H1 (cell line): ENCODE measurements at regions not wholly inside any gene's neighbourhood (a gene's known extent, or its start where the extent isn't known, plus 50 kb on each side); places are given as distances from the start of the nearest gene placed in this dataset.

ENCODE experiments used
- CTCF ChIA-PET: fragments of 300-600 bp; sonication (Branson Sonifier 250); formaldehyde crosslinking; loops from one replicate; lab custom pipeline; 2021; ENCODE audit not compliant: partially characterized antibody; lab: Charles Lee
- POLR2A ChIA-PET: fragments of 300-600 bp; sonication (Branson Sonifier 250); formaldehyde crosslinking; loops from one replicate; lab custom pipeline; 2021; ENCODE audit warnings: inconsistent platforms; ENCODE audit not compliant: partially characterized antibody; lab: Charles Lee
- DNase-seq, 2 experiments: peaks; one replicate each; pipeline versions ENCODE4 v3.0.0 to v3.0.0-alpha.2; 2010 to 2022; ENCODE audit warnings: low spot score in 2 of 2, low read depth in 1 of 2, mixed read lengths in 1 of 2
- FAIRE-seq: peaks from 2 replicates; lab custom pipeline; 2011; peaks lifted over from hg19 to GRCh38; lab: Jason Lieb, UNC
- H2AFZ ChIP-seq: 2 replicates; pipeline ENCODE4 v1.8.1; 2012; ENCODE audit warnings: low read length, inconsistent platforms
- H2AK5ac ChIP-seq: 2 replicates; pipeline ENCODE4 v1.6.1; 2013; ENCODE audit warnings: low read depth, low read length
- H2BK120ac ChIP-seq: replicated peaks from 2 replicates; pipeline ENCODE3; 2013; ENCODE audit warnings: low read depth, low read length, inconsistent platforms
- H2BK12ac ChIP-seq: 2 replicates; pipeline ENCODE4 v1.6.1; 2013; ENCODE audit warnings: low read depth, low read length
- H2BK15ac ChIP-seq: 2 replicates; pipeline ENCODE4 v1.6.1; 2013; ENCODE audit warnings: low read length
- H2BK20ac ChIP-seq: 2 replicates; pipeline ENCODE4 v1.6.1; 2013; ENCODE audit warnings: low read length
- H2BK5ac ChIP-seq: 2 replicates; pipeline ENCODE4 v1.6.1; 2013; ENCODE audit warnings: low read depth, low read length
- H3K14ac ChIP-seq: 2 replicates; pipeline ENCODE4 v1.6.1; 2013; ENCODE audit warnings: inconsistent platforms; ENCODE audit not compliant: insufficient read length
- H3K18ac ChIP-seq: 2 replicates; pipeline ENCODE4 v1.6.1; 2013; ENCODE audit warnings: low read length; ENCODE audit errors: extremely low read depth
- H3K23ac ChIP-seq: 2 replicates; pipeline ENCODE4 v1.6.1; 2013; ENCODE audit warnings: inconsistent platforms; ENCODE audit not compliant: insufficient read length
- H3K23me2 ChIP-seq: 2 replicates; pipeline ENCODE4 v1.6.1; 2013; ENCODE audit warnings: low read depth, low read length
- H3K27ac ChIP-seq: 2 replicates; pipeline ENCODE4 v1.6.1; 2011; ENCODE audit warnings: low read depth, low read length, inconsistent platforms
- H3K27me3 ChIP-seq, 4 experiments: replicated peaks in 1 of 4; 1 replicate in 1 of 4; 2 replicates in 3 of 4; pipeline versions ENCODE4 v1.6.1 to v1.8.1; 2011 to 2013; ENCODE audit warnings: low read length in 3 of 4, mild to moderate bottlenecking in 3 of 4, inconsistent platforms in 2 of 4, mixed read lengths in 2 of 4, moderate library complexity in 1 of 4; ENCODE audit not compliant: control insufficient read depth in 3 of 4, insufficient read depth in 3 of 4; ENCODE audit errors: extremely low read depth in 1 of 4
- H3K36me3 ChIP-seq, 4 experiments: 2 replicates each; pipeline versions ENCODE4 v1.6.1 to v1.8.1; 2011 to 2013; ENCODE audit warnings: mild to moderate bottlenecking in 4 of 4, low read length in 3 of 4, moderate library complexity in 2 of 4, control low read depth in 1 of 4, inconsistent platforms in 1 of 4; ENCODE audit not compliant: insufficient read depth in 4 of 4, control insufficient read depth in 2 of 4
- H3K4ac ChIP-seq: replicated peaks from 2 replicates; pipeline ENCODE3; 2013; ENCODE audit warnings: low read length, low read depth, mixed read lengths, inconsistent platforms; ENCODE audit not compliant: insufficient read length
- H3K4me1 ChIP-seq, 4 experiments: replicated peaks in 1 of 4; 1 replicate in 1 of 4; 2 replicates in 3 of 4; pipeline versions ENCODE4 v1.6.1 to v1.8.1; 2011 to 2013; ENCODE audit warnings: low read length in 3 of 4, inconsistent platforms in 2 of 4, mixed read lengths in 1 of 4; ENCODE audit not compliant: insufficient read depth in 4 of 4, control insufficient read depth in 3 of 4
- H3K4me2 ChIP-seq, 2 experiments: 2 replicates each; pipeline versions ENCODE4 v1.6.1 to v1.8.1; 2011 to 2013; ENCODE audit warnings: low read depth in 2 of 2, low read length in 2 of 2, control low read depth in 1 of 2, inconsistent platforms in 1 of 2, mild to moderate bottlenecking in 1 of 2; ENCODE audit not compliant: insufficient read depth in 1 of 2
- H3K4me3 ChIP-seq, 4 experiments: fragments of 200-600, 300-600 bp in 1 of 4; sonication (generic), shearing (Covaris generic), sonication (Bioruptor Twin) in 1 of 4; 2 replicates each; pipeline versions ENCODE4 v1.5.1 to v1.8.1; 2011 to 2016; ENCODE audit warnings: low read length in 4 of 4, low read depth in 3 of 4, control low read depth in 2 of 4, inconsistent platforms in 2 of 4, mild to moderate bottlenecking in 2 of 4, mixed read lengths in 1 of 4, moderate library complexity in 1 of 4; ENCODE audit not compliant: insufficient read depth in 2 of 4; ENCODE audit errors: extremely low read depth in 1 of 4
- H3K56ac ChIP-seq: replicated peaks from 2 replicates; pipeline ENCODE3; 2013; ENCODE audit warnings: low read depth, mild to moderate bottlenecking, mixed read lengths, low read length, inconsistent platforms; ENCODE audit not compliant: insufficient read length
- H3K79me1 ChIP-seq: 2 replicates; pipeline ENCODE4 v1.6.1; 2013; ENCODE audit warnings: low read depth, low read length, control low read depth
- H3K79me2 ChIP-seq, 2 experiments: 2 replicates each; pipeline versions ENCODE4 v1.6.1 to v1.8.1; 2012 to 2013; ENCODE audit warnings: low read length in 2 of 2, mild to moderate bottlenecking in 2 of 2, inconsistent platforms in 1 of 2; ENCODE audit not compliant: insufficient read depth in 2 of 2, control insufficient read depth in 1 of 2
- H3K9ac ChIP-seq, 4 experiments: replicated peaks in 1 of 4; 1 replicate in 1 of 4; 2 replicates in 3 of 4; pipeline versions ENCODE4 v1.6.1 to v1.8.1; 2011 to 2013; ENCODE audit warnings: low read depth in 3 of 4, low read length in 3 of 4, control low read depth in 2 of 4, mild to moderate bottlenecking in 2 of 4, moderate library complexity in 2 of 4, inconsistent platforms in 1 of 4; ENCODE audit errors: extremely low read depth in 1 of 4
- H3K9me3 ChIP-seq, 2 experiments: 2 replicates each; pipeline versions ENCODE4 v1.6.1 to v1.8.1; 2012 to 2013; ENCODE audit warnings: mild to moderate bottlenecking in 2 of 2, moderate library complexity in 2 of 2, control low read depth in 1 of 2, inconsistent platforms in 1 of 2, low read depth in 1 of 2, low read length in 1 of 2, mixed read lengths in 1 of 2; ENCODE audit not compliant: insufficient read depth in 2 of 2
- H4K20me1 ChIP-seq, 2 experiments: replicated peaks in 1 of 2; 2 replicates each; pipeline versions ENCODE3 to v1.8.1; 2011 to 2013; ENCODE audit warnings: inconsistent platforms in 2 of 2, low read length in 2 of 2, mild to moderate bottlenecking in 1 of 2; ENCODE audit not compliant: insufficient read depth in 2 of 2, control insufficient read depth in 1 of 2
- H4K5ac ChIP-seq: 2 replicates; pipeline ENCODE4 v1.6.1; 2013; ENCODE audit warnings: low read length, low read depth, mixed read lengths, inconsistent platforms; ENCODE audit not compliant: insufficient read length
- H4K8ac ChIP-seq: 2 replicates; pipeline ENCODE4 v1.8.0; 2013; ENCODE audit warnings: mild to moderate bottlenecking, moderate library complexity, low read length, inconsistent platforms; ENCODE audit not compliant: insufficient read depth; ENCODE audit errors: extremely low read depth
- H4K91ac ChIP-seq: replicated peaks from 2 replicates; pipeline ENCODE3; 2013; ENCODE audit warnings: low read length, mixed read lengths, inconsistent platforms; ENCODE audit not compliant: insufficient read length
- RXRA ChIP-seq: IDR thresholded peaks from 2 replicates; pipeline ENCODE4 v1.6.1; 2011; ENCODE audit warnings: low read depth, mild to moderate bottlenecking, low read length, moderate library complexity; ENCODE audit not compliant: insufficient read depth
- TF ChIP-seq, protein P1 (sequence below): IDR thresholded peaks from 2 replicates; pipeline ENCODE4 v1.6.1; 2012; ENCODE audit warnings: low read length, inconsistent platforms

GRCh38 chr6:105839266-105839665 lies 246.9 kb upstream of the PRDM1 start:
- no peak overlapping the region for H3K4ac ChIP-seq
- CTCF ChIA-PET, result interaction anchor here (0.8 kb wide), 1 partner anchor 51 kb away, joined by 3 read pairs; no protein-coding TSS in a partner anchor
- H2BK5ac ChIP-seq, result no peak overlapping the region
- H3K79me1 ChIP-seq, result no peaks in the 10 kb centered on the region
- H2BK20ac ChIP-seq, result no peak overlapping the region
- no peak overlapping the region for H3K4me3 ChIP-seq
- H4K5ac ChIP-seq, result no peak overlapping the region
- DNase-seq (no peak), FAIRE-seq (no peak)
- H4K91ac ChIP-seq, result no peak overlapping the region
- H3K23ac ChIP-seq, result no peak overlapping the region
- H3K23me2 ChIP-seq, result no peaks in the 10 kb centered on the region; the same call in 1 of the 2 replicates
- no peak overlapping the region for H3K56ac ChIP-seq
- no peak overlapping the region for H2BK15ac ChIP-seq
- no peaks in the 10 kb centered on the region for H3K79me2 ChIP-seq
- no peak overlapping the region for H2AK5ac ChIP-seq
- no peak overlapping the region for H4K8ac ChIP-seq
- H2BK120ac ChIP-seq, result no peak overlapping the region
- no peaks in the 10 kb centered on the region for H4K20me1 ChIP-seq
- POLR2A ChIA-PET, result no interaction called here
- H3K14ac ChIP-seq, result no peak overlapping the region
- H3K4me2 ChIP-seq, result no peak overlapping the region
- H3K9me3 ChIP-seq, result no peaks in the 10 kb centered on the region
- H3K4me1 ChIP-seq, result no peaks in the 10 kb centered on the region; a peak in 1 of 7 replicates
- no peak overlapping the region for H2BK12ac ChIP-seq
- no peak overlapping the region for H3K18ac ChIP-seq
- H3K27me3 ChIP-seq, result no peaks in the 10 kb centered on the region
- no peak overlapping the region for H2AFZ ChIP-seq
- H3K36me3 ChIP-seq, result no peaks in the 10 kb centered on the region; a peak in 1 of 8 replicates
- no peak overlapping the region for H3K9ac ChIP-seq
- H3K27ac ChIP-seq, result no peak overlapping the region
- TF ChIP-seq, protein P1, sequence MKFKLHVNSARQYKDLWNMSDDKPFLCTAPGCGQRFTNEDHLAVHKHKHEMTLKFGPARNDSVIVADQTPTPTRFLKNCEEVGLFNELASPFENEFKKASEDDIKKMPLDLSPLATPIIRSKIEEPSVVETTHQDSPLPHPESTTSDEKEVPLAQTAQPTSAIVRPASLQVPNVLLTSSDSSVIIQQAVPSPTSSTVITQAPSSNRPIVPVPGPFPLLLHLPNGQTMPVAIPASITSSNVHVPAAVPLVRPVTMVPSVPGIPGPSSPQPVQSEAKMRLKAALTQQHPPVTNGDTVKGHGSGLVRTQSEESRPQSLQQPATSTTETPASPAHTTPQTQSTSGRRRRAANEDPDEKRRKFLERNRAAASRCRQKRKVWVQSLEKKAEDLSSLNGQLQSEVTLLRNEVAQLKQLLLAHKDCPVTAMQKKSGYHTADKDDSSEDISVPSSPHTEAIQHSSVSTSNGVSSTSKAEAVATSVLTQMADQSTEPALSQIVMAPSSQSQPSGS, result no peak
- no peak for TF ChIP-seq RXRA
